ENCODE measurements at regions not wholly inside any gene's neighbourhood (a gene's known extent, or its start where the extent isn't known, plus 50 kb on each side); places are given as distances from the start of the nearest gene placed in this dataset.

GRCh38 chr12:127311720-127312364 is 955.1 kb upstream of the TMEM132C start:
- TF ChIP-seq CTCF (IDR thresholded peaks at IDR 0.05) (no peak), POLR2A (IDR thresholded peaks at IDR 0.05) (no peak), POLR2AphosphoS5 (IDR thresholded peaks at IDR 0.05) (no peak), EP300 (IDR thresholded peaks at IDR 0.05) (no peak)

Measured in stomach (tissue), 4 donors.